Right lobe of liver (tissue), 4 donors: ENCODE measurements at regions not wholly inside any gene's neighbourhood (a gene's known extent, or its start where the extent isn't known, plus 50 kb on each side); places are given as distances from the start of the nearest gene placed in this dataset.

Source experiments
- CTCF ChIP-seq, 4 donors: fragments of 200-600 bp in 3 of 4; fragments of 450-650 bp in 1 of 4; IDR thresholded peaks; one replicate each; pipeline versions ENCODE4 v1.5.1 to v1.8.0; 2016 to 2022; ENCODE audit warnings: antibody characterized with exemption in 4 of 4, mild to moderate bottlenecking in 2 of 4
- POLR2A ChIP-seq: fragments of 450-650 bp; IDR thresholded peaks from one replicate; pipeline ENCODE4 v1.6.1; 2017; ENCODE audit warnings: antibody characterized with exemption, mild to moderate bottlenecking
- donor health status: DM: no; HTN: no; CAD: no.
- donor health status: DM: no; HTN: no; CAD: no.
- donor health status: DM: no; HTN: yes; CAD: no.

GRCh38 chr3:103968131-103968530, 1398.6 kb upstream of the ALCAM start:
- TF ChIP-seq POLR2A, result no peak
- TF ChIP-seq CTCF (IDR thresholded peaks at IDR 0.05), result no peak
